SK-N-SH treated with all-trans-retinoic acid at 6 μM for 48 hours (cell line): ENCODE measurements at regions not wholly inside any gene's neighbourhood (a gene's known extent, or its start where the extent isn't known, plus 50 kb on each side); places are given as distances from the start of the nearest gene placed in this dataset.

Source experiments
- GLIS3 ChIP-seq: fragments of 250-450 bp; sonication (Bioruptor Pico); IDR thresholded peaks from 2 replicates; pipeline ENCODE4 v1.5.0; 2020; ENCODE audit warnings: mild to moderate bottlenecking, moderate library complexity
- ISL1 ChIP-seq: fragments of 250-450 bp; sonication (Bioruptor Pico); IDR thresholded peaks from 2 replicates; pipeline ENCODE4 v2.1.2; 2022; ENCODE audit warnings: mild to moderate bottlenecking, moderate library complexity
- RARB ChIP-seq: fragments of 250-450 bp; sonication (Bioruptor Pico); IDR thresholded peaks from 2 replicates; pipeline ENCODE4 v1.8.0; 2021; ENCODE audit warnings: mild to moderate bottlenecking, moderate library complexity
- ZFP3 ChIP-seq: fragments of 250-450 bp; sonication (Bioruptor Pico); IDR thresholded peaks from 2 replicates; pipeline ENCODE4 v1.5.0; 2020; ENCODE audit warnings: mild to moderate bottlenecking, moderate library complexity
- ZNF8 ChIP-seq: fragments of 450-650 bp; formaldehyde crosslinking; IDR thresholded peaks from 2 replicates; pipeline ENCODE4 v1.5.0; 2020; ENCODE audit warnings: mild to moderate bottlenecking, moderate library complexity
- TF ChIP-seq, protein P1 (sequence below): fragments of 250-450 bp; sonication (Bioruptor Pico); IDR thresholded peaks from 2 replicates; pipeline ENCODE4 v1.8.0; 2020; ENCODE audit warnings: mild to moderate bottlenecking, moderate library complexity, borderline replicate concordance

DNA sequence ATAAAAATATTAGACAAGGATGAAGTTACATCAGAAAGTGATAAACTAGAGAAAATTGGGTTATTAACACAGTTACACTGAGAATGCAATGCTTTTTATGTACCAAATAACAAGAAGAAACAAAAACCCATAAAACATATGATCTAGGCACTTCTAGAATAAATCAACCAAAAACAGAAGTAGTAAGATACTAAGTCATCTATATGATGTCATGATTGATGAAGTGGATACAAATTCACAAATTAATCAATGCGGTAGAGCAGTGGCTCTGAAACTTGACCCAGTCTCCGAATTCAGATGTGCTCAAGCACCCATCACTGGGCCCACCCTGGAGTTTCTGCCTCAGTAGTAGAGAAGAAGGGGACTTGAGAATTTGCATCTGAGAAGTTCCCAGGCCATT lies 112.1 kb upstream of the SSTR4 start:
- TF ChIP-seq ZFP3 (CRISPR knock-in tag) (no peak), GLIS3 (no peak), RARB (CRISPR knock-in tag) (no peak), ISL1 (no peak), ZNF8 (CRISPR knock-in tag) (no peak)
- TF ChIP-seq, protein P1, sequence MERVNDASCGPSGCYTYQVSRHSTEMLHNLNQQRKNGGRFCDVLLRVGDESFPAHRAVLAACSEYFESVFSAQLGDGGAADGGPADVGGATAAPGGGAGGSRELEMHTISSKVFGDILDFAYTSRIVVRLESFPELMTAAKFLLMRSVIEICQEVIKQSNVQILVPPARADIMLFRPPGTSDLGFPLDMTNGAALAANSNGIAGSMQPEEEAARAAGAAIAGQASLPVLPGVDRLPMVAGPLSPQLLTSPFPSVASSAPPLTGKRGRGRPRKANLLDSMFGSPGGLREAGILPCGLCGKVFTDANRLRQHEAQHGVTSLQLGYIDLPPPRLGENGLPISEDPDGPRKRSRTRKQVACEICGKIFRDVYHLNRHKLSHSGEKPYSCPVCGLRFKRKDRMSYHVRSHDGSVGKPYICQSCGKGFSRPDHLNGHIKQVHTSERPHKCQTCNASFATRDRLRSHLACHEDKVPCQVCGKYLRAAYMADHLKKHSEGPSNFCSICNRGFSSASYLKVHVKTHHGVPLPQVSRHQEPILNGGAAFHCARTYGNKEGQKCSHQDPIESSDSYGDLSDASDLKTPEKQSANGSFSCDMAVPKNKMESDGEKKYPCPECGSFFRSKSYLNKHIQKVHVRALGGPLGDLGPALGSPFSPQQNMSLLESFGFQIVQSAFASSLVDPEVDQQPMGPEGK (CRISPR knock-in tag): no peak
